ENCODE measurements at regions not wholly inside any gene's neighbourhood (a gene's known extent, or its start where the extent isn't known, plus 50 kb on each side); places are given as distances from the start of the nearest gene placed in this dataset.

DNA sequence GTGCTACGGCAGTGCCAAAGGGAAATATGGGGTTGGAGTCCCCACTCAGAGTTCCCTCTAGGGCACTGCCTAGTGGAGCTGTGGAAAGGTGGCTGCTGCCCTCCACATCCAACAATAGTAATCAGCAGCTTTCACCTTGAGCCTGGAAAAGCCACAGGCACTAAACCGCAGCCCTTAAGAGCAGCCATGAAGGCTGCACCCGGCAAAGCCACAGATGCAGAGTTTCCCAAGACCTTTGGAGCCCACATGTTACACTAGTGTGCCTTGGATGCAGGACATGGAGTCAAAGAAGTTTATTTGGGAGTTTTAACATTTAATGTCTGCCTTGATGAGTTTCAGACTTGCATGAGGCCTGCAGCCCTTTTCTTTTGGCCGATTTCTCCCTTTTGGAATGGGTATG lies 91.4 kb upstream of the HSF2 start (continued):
- TF ChIP-seq, protein P1, sequence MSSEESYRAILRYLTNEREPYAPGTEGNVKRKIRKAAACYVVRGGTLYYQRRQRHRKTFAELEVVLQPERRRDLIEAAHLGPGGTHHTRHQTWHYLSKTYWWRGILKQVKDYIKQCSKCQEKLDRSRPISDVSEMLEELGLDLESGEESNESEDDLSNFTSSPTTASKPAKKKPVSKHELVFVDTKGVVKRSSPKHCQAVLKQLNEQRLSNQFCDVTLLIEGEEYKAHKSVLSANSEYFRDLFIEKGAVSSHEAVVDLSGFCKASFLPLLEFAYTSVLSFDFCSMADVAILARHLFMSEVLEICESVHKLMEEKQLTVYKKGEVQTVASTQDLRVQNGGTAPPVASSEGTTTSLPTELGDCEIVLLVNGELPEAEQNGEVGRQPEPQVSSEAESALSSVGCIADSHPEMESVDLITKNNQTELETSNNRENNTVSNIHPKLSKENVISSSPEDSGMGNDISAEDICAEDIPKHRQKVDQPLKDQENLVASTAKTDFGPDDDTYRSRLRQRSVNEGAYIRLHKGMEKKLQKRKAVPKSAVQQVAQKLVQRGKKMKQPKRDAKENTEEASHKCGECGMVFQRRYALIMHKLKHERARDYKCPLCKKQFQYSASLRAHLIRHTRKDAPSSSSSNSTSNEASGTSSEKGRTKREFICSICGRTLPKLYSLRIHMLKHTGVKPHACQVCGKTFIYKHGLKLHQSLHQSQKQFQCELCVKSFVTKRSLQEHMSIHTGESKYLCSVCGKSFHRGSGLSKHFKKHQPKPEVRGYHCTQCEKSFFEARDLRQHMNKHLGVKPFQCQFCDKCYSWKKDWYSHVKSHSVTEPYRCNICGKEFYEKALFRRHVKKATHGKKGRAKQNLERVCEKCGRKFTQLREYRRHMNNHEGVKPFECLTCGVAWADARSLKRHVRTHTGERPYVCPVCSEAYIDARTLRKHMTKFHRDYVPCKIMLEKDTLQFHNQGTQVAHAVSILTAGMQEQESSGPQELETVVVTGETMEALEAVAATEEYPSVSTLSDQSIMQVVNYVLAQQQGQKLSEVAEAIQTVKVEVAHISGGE (CRISPR knock-in tag; IDR thresholded peaks at IDR 0.05) = no peak
- TF ChIP-seq ETV6 (conservative IDR thresholded peaks at IDR 0.05 in 1 of 2, IDR thresholded peaks at IDR 0.05 in 1 of 2; ENCODE audit: borderline replicate concordance in 1 of 2, low read depth in 1 of 2) (no peak), ASH2L (IDR thresholded peaks at IDR 0.05; ENCODE audit: borderline replicate concordance, low read depth) (no peak)
- TF ChIP-seq, protein P2, sequence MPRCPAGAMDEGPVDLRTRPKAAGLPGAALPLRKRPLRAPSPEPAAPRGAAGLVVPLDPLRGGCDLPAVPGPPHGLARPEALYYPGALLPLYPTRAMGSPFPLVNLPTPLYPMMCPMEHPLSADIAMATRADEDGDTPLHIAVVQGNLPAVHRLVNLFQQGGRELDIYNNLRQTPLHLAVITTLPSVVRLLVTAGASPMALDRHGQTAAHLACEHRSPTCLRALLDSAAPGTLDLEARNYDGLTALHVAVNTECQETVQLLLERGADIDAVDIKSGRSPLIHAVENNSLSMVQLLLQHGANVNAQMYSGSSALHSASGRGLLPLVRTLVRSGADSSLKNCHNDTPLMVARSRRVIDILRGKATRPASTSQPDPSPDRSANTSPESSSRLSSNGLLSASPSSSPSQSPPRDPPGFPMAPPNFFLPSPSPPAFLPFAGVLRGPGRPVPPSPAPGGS (IDR thresholded peaks at IDR 0.05; ENCODE audit: borderline replicate concordance, insufficient read depth, low read depth, low read length, poor library complexity, severe bottlenecking) = no peak

DNA sequence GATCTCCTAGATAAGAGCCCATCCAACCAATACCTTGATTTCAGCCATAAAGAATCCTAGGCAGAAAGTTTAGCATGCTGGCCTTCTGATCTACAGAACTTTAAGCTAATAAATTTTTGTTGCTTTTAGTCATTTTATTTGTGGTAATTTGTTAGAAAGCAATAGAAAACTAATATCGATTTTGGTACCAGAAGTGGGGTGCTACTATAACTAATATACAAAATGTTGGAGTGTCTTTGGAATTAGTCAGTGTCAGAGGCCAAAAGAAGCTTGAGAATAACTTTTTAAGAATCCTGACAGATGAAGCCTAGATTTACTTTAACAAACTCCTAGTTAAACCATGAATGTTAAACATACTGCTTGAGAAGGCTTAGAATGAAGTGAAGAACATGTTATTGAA lies 83.6 kb upstream of the HSF2 start:
- ATAC-seq (no peak), DNase-seq (ENCODE audit: low read depth, low spot score) (no peak), FAIRE-seq (no peak)
- TF ChIP-seq NR2C1 (IDR thresholded peaks at IDR 0.05) = no peak
- TF ChIP-seq, protein P3, sequence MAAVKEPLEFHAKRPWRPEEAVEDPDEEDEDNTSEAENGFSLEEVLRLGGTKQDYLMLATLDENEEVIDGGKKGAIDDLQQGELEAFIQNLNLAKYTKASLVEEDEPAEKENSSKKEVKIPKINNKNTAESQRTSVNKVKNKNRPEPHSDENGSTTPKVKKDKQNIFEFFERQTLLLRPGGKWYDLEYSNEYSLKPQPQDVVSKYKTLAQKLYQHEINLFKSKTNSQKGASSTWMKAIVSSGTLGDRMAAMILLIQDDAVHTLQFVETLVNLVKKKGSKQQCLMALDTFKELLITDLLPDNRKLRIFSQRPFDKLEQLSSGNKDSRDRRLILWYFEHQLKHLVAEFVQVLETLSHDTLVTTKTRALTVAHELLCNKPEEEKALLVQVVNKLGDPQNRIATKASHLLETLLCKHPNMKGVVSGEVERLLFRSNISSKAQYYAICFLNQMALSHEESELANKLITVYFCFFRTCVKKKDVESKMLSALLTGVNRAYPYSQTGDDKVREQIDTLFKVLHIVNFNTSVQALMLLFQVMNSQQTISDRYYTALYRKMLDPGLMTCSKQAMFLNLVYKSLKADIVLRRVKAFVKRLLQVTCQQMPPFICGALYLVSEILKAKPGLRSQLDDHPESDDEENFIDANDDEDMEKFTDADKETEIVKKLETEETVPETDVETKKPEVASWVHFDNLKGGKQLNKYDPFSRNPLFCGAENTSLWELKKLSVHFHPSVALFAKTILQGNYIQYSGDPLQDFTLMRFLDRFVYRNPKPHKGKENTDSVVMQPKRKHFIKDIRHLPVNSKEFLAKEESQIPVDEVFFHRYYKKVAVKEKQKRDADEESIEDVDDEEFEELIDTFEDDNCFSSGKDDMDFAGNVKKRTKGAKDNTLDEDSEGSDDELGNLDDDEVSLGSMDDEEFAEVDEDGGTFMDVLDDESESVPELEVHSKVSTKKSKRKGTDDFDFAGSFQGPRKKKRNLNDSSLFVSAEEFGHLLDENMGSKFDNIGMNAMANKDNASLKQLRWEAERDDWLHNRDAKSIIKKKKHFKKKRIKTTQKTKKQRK (IDR thresholded peaks at IDR 0.05; ENCODE audit: low read depth, low read length) = no peak
- Histone ChIP-seq H3K9ac (ENCODE audit: control insufficient read depth, insufficient read depth, low read length) (no peak overlapping the region), H3K4me1 (ENCODE audit: control insufficient read depth, insufficient read depth, low read length) (no peaks in the 10 kb centered on the region), H2AFZ (ENCODE audit: control insufficient read depth, low read depth, low read length) (no peak overlapping the region), H4K20me1 (ENCODE audit: control insufficient read depth, insufficient read depth) (no peaks in the 10 kb centered on the region), H3K27me3 (replicated peaks in 1 of 2; ENCODE audit: control insufficient read depth in 2 of 2, insufficient read depth in 2 of 2, low read length in 1 of 2) (no peaks in the 10 kb centered on the region), H3K36me3 (ENCODE audit: control insufficient read depth in 2 of 2, insufficient read depth in 2 of 2, low read length in 1 of 2) (no peaks in the 10 kb centered on the region), H3K27ac (ENCODE audit: control insufficient read depth, insufficient read depth) (no peak overlapping the region), H3K79me2 (ENCODE audit: control insufficient read depth, insufficient read depth, low read length) (no peaks in the 10 kb centered on the region), H3K9me3 (replicated peaks; ENCODE audit: control insufficient read depth, insufficient read depth, low read length) (no peaks in the 10 kb centered on the region), H3K4me3 (no peak overlapping the region), H3K4me2 (ENCODE audit: control insufficient read depth, insufficient read depth) (no peak overlapping the region)
- in situ Hi-C loops (cut with MboI) = no loop called here
- SMC1A ChIA-PET (ENCODE audit: uncharacterized antibody, unreplicated experiment) = no interaction called here
- RAD21 ChIA-PET (ENCODE audit: unreplicated experiment) = no interaction called here
- no TSS peak for BruUV-seq (replicated peaks)
- WGBS (ENCODE audit: insufficient coverage, insufficient replicate concordance, low lambda C conversion rate, missing lambda C conversion rate) = 0% methylated on average over 1 of the region's 1 CpG
- CTCF ChIA-PET = no interaction called here
- intact Hi-C loops (cut with micrococcal nuclease; ENCODE audit: unreplicated experiment) = no loop called here
- POLR2A ChIA-PET = no interaction called here

All from GM12878 (cell line).